Keratinocyte (primary cell): ENCODE measurements at regions not wholly inside any gene's neighbourhood (a gene's known extent, or its start where the extent isn't known, plus 50 kb on each side); places are given as distances from the start of the nearest gene placed in this dataset.

Source experiments
- CTCF ChIP-seq, 3 experiments: IDR thresholded peaks in 1 of 3; conservative IDR thresholded peaks in 1 of 3; optimal IDR thresholded peaks in 1 of 3; 2 replicates in 2 of 3; 3 replicates in 1 of 3; pipeline versions ENCODE3 to v1.5.1; 2011; ENCODE audit warnings: low read length in 3 of 3, mild to moderate bottlenecking in 3 of 3, moderate library complexity in 2 of 3, control low read depth in 1 of 3, inconsistent platforms in 1 of 3; ENCODE audit not compliant: insufficient read depth in 2 of 3; ENCODE audit errors: extremely low read depth in 1 of 3
- EZH2 ChIP-seq: IDR thresholded peaks from one replicate; pipeline ENCODE4 v1.6.1; 2012; ENCODE audit warnings: inconsistent platforms, mild to moderate bottlenecking, low read length, moderate library complexity

- TF ChIP-seq EZH2 (no peak), CTCF (optimal IDR thresholded peaks at IDR 0.05 in 1 of 3, IDR thresholded peaks at IDR 0.05 in 1 of 3, conservative IDR thresholded peaks at IDR 0.05 in 1 of 3; ENCODE audit: extremely low read depth in 1 of 3, insufficient read depth in 2 of 3, low read length in 3 of 3) (no peak)
Observed at GRCh38 chr13:95387733-95388207, 86.5 kb upstream of the ABCC4 start.
